OCI-LY3 (cell line): ENCODE measurements at regions not wholly inside any gene's neighbourhood (a gene's known extent, or its start where the extent isn't known, plus 50 kb on each side); places are given as distances from the start of the nearest gene placed in this dataset.

ENCODE experiments used
- CTCF ChIP-seq: fragments of 200-600, 300-600 bp; sonication (generic); IDR thresholded peaks from 2 replicates; pipeline ENCODE4 v1.5.1; 2014; ENCODE audit warnings: antibody characterized with exemption, low read length, low read depth
- EZH2phosphoT487 ChIP-seq: fragments of 200-600 bp; shearing (Covaris generic); IDR thresholded peaks from 2 replicates; pipeline ENCODE4 v1.6.1; 2018; ENCODE audit warnings: antibody characterized with exemption, mixed run types, low read depth

- TF ChIP-seq CTCF (no peak), EZH2phosphoT487 (no peak)
Measured at GRCh38 chr2:105560157-105560556, 161.3 kb upstream of the FHL2 start.
